GM10847 (cell line): ENCODE measurements at regions not wholly inside any gene's neighbourhood (a gene's known extent, or its start where the extent isn't known, plus 50 kb on each side); places are given as distances from the start of the nearest gene placed in this dataset.

ENCODE experiments used
- POLR2A ChIP-seq: IDR thresholded peaks from 2 replicates; pipeline ENCODE4 v1.6.1; 2011; ENCODE audit not compliant: insufficient read length; ENCODE audit errors: extremely low read depth

DNA sequence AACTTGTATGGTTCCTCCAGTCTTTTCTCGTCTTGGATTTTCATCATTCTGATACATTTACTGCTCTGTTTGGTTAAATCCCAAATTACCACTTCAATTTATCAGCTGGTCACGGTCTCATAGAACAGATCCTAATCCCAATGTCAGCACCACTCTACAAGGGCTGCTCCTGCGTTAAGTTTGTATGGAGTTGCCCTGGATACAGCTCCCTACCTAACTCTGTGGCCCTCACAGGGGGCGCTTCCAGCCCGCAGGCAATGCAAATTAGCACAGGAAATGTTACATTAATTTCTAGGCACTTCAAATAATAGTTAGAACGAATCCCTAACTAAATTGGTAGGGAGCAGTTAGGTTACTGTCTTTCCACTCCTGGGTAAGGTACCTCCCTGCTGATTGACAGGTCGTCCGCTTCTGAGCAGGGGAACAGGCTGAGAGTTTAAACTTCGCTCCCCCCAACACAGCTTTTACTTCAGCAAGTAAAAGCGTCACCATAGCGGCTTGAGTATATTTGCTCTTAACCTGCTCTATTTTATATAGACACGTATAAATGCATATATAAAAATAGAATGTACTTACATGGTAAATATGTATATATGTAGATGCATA is 238.5 kb upstream of the FANCL start:
- TF ChIP-seq POLR2A = no peak

- TF ChIP-seq POLR2A = no peak
These were observed 235.4 kb upstream of the FANCL start for GRCh38 chr2:58476556-58476955.

GRCh38 chr2:58475756-58476155 is 234.6 kb upstream of the FANCL start:
- TF ChIP-seq POLR2A = no peak

- no peak for TF ChIP-seq POLR2A
These were observed 232.0 kb upstream of the FANCL start for GRCh38 chr2:58473165-58473564.

GRCh38 chr2:58466804-58467203 is 225.7 kb upstream of the FANCL start:
- no peak for TF ChIP-seq POLR2A

- TF ChIP-seq POLR2A = no peak
These were observed 219.5 kb upstream of the FANCL start for GRCh38 chr2:58460670-58461069.

GRCh38 chr2:58449286-58450010 is 208.3 kb upstream of the FANCL start:
- no peak for TF ChIP-seq POLR2A

- no peak for TF ChIP-seq POLR2A
These were observed 207.7 kb upstream of the FANCL start for GRCh38 chr2:58448845-58449244.

DNA sequence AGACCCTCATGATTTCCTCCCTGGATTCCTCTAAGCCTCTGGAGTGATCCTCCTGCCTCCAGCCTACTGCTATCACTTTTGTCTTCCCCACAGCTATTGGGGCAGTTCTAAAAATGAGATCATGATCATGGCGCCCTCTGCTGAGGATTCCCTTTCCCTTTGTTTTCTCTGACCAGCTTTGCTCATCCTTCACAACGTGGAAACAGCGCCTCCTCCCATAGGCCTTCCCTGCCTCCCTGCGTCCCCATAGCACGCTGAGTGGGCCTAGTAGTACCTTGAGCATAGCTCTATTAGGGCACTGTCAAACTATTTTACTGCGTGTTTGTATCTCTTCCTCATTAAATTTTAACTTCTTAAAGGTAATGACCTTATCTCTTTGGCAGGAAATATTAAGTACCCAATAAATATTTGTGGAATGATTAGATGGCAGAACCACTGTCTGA is 207.0 kb upstream of the FANCL start:
- TF ChIP-seq POLR2A = no peak

DNA sequence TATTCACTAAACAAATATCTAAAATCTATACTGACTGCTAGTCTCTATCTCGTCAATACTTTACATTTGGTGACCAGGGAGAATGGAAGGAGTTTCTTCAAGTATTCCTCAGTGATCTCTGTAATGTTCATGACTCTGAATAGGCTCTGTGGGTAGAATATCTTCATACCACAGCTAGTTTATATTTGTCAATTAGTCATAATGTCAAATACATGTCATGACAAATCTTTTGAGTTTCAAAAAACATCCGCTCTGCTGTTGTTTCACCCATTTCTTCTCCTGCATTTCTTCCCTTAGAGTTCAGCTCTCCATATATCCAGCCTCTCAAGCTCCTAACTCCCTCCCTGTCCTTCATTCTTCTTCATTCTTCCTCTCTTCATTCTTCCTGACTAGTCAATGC is 206.5 kb upstream of the FANCL start:
- TF ChIP-seq POLR2A = no peak

DNA sequence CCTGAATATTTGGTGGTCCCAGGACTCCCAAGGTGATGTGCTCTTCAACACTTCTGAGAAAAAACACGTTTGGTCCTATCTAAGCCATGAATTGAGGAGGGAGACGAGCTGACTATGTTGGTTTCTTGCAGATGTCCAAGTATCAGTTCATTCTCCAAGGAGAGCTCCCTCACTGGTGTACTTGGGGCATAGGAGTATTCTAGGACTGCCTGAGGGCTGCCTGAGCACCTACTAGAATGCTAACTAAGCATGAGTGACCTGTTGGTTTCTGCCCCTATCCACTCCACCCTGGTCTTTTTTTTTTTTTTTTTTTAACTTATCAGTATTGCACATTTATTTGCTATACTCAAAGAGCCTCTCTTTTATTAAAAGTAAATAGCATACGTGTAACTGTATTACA is 200.5 kb upstream of the FANCL start:
- no peak for TF ChIP-seq POLR2A

DNA sequence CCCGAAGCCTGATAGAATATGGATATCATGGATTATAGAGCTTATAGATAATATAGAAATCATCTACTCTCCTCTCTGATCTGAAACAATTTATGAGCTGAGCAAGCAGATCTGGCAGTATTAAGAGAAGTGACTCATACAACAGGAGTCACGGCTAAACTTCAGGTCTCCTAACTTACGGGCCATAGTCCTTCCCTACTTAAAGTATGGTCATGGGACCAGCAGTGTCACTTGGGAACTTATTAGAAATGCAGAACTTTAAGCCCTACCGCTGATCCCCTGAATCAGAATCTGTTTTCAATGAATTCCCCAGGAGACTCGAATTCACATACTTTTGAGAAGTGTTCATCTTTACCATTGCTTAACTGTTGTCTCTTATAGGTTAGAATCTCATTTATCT is 195.7 kb upstream of the FANCL start:
- TF ChIP-seq POLR2A = no peak

DNA sequence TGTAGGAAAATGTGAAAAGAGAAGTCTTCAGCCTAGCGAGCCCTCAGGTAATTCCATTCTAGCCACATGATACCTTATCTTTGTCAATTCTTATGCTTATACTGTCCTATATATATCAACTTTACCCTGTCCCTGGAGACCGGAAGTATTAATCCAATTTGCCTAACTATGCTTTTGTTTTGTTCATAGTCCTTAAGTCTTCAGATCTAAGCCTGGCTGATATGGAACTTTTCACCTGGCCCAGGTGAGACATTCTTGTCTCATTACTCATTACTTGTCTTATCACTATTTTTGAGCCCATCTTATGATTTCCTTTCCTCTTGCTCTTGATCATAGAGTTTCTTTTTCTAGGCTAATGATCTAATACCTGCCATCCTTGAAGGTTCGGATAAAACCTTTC is 194.1 kb upstream of the FANCL start:
- no peak for TF ChIP-seq POLR2A

- TF ChIP-seq POLR2A = no peak
These were observed 193.6 kb upstream of the FANCL start for GRCh38 chr2:58434692-58435091.

DNA sequence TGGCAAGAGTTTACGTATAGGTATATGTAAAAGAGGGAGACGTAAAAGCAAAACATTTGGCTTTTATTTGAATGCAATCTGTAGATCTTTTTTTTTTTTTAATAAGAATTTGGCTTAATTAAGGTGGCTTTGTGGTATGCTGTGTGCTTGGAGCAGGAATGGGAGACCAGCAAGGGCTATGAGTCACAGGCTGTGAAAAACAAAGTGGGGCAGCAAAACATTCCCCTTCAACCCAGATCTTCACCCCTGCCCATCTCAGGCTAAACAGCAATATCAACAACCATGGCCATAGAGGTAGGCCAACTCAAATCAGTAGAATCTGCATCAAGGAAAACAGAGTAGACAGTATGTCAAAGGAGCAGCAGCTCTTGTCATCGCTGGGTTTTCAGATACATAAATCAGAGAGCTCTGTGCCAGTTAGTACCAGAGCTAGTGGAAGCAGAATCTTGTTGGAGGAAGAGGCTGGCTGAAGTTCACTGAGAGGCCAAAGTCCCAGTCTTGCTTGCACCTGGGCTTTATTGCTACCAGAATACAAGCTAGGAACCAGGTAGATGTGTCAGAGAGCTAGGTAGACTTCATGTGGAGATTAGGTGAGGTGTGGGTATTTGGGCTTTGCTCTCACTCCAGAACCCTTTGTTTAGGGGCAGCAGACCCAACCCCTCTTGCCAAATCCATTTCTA is 191.5 kb upstream of the FANCL start:
- no peak for TF ChIP-seq POLR2A
